Hepatocyte (in vitro differentiated cells): ENCODE measurements at regions not wholly inside any gene's neighbourhood (a gene's known extent, or its start where the extent isn't known, plus 50 kb on each side); places are given as distances from the start of the nearest gene placed in this dataset.

Source experiments
- DNase-seq: peaks from one replicate; pipeline ENCODE4 v3.0.0-alpha.2; 2016; ENCODE audit warnings: low spot score
- H2AFZ ChIP-seq: fragments of 200-600 bp; sonication (generic); 2 replicates; pipeline ENCODE4 v1.6.0; 2016; ENCODE audit warnings: antibody characterized with exemption, mild to moderate bottlenecking
- H3K27ac ChIP-seq: fragments of 200-600 bp; sonication (generic); 2 replicates; pipeline ENCODE4 v1.5.1; 2016; ENCODE audit warnings: mild to moderate bottlenecking
- H3K27me3 ChIP-seq: fragments of 200-600 bp; sonication (generic); 2 replicates; pipeline ENCODE4 v1.6.1; 2016
- H3K36me3 ChIP-seq: fragments of 200-600 bp; sonication (generic); replicated peaks from 2 replicates; pipeline ENCODE4 v1.5.1; 2016; ENCODE audit warnings: low read depth; ENCODE audit not compliant: insufficient read depth
- H3K4me1 ChIP-seq: fragments of 200-600 bp; sonication (generic); 2 replicates; pipeline ENCODE4 v1.5.1; 2016; ENCODE audit warnings: mild to moderate bottlenecking, moderate library complexity; ENCODE audit not compliant: insufficient read depth
- H3K4me2 ChIP-seq: fragments of 200-600 bp; sonication (generic); 2 replicates; pipeline ENCODE4 v1.6.0; 2016
- H3K4me3 ChIP-seq: fragments of 200-600 bp; sonication (generic); 2 replicates; pipeline ENCODE4 v1.5.1; 2016; ENCODE audit warnings: mild to moderate bottlenecking
- H3K79me2 ChIP-seq: fragments of 200-600 bp; sonication (generic); 2 replicates; pipeline ENCODE4 v1.6.0; 2017; ENCODE audit warnings: mild to moderate bottlenecking
- H3K9me2 ChIP-seq: fragments of 200-600 bp; sonication (generic); replicated peaks from 2 replicates; pipeline ENCODE4 v1.6.0; 2017; ENCODE audit warnings: mild to moderate bottlenecking; ENCODE audit not compliant: insufficient read depth
- H3K9me3 ChIP-seq: fragments of 200-600 bp; sonication (generic); 2 replicates; pipeline ENCODE4 v1.5.1; 2016; ENCODE audit warnings: low read depth, mild to moderate bottlenecking
- H4K20me1 ChIP-seq: fragments of 200-600 bp; sonication (generic); 2 replicates; pipeline ENCODE4 v1.6.0; 2016; ENCODE audit warnings: mild to moderate bottlenecking; ENCODE audit not compliant: insufficient read depth, poor library complexity, severe bottlenecking
- CTCF ChIP-seq: fragments of 200-600 bp; sonication (generic); IDR thresholded peaks from 2 replicates; pipeline ENCODE4 v1.5.1; 2016; ENCODE audit warnings: antibody characterized with exemption, mild to moderate bottlenecking; ENCODE audit not compliant: poor library complexity
- EZH2 ChIP-seq: fragments of 200-600 bp; sonication (generic); IDR thresholded peaks from 2 replicates; pipeline ENCODE4 v1.6.1; 2016; ENCODE audit warnings: antibody characterized with exemption, mild to moderate bottlenecking, borderline replicate concordance
- EZH2phosphoT487 ChIP-seq: fragments of 200-600 bp; sonication (generic); IDR thresholded peaks from one replicate; pipeline ENCODE4 v1.6.1; 2018; ENCODE audit warnings: antibody characterized with exemption, mild to moderate bottlenecking, low read depth, moderate library complexity; ENCODE audit not compliant: unreplicated experiment, severe bottlenecking
- WGBS: methylation state at CpG from one replicate; pipeline ENCODE4 v1.1.6; 2016; ENCODE audit warnings: low lambda C conversion rate; ENCODE audit errors: missing lambda C conversion rate; 5-methylcytosine and 5-hydroxymethylcytosine counted together

- Histone ChIP-seq H3K79me2 (no peaks in the 10 kb centered on the region), H3K36me3 (no peaks in the 10 kb centered on the region), H3K4me3 (no peak overlapping the region), H3K4me1 (no peaks in the 10 kb centered on the region), H2AFZ (no peak overlapping the region), H3K9me2 (no peaks in the 10 kb centered on the region), H3K9me3 (no peaks in the 10 kb centered on the region), H3K4me2 (no peak overlapping the region), H3K27ac (no peak overlapping the region), H3K27me3 (no peaks in the 10 kb centered on the region), H4K20me1 (no peaks in the 10 kb centered on the region)
- 57% methylated on average over 3 of the region's 3 CpGs for WGBS
- TF ChIP-seq CTCF (no peak), EZH2phosphoT487 (no peak), EZH2 (no peak)
- DNase-seq = no peak
Observed at GRCh38 chrX:46263494-46263893, 281.7 kb downstream of the ZNF674 start.

GRCh38 chrX:46262304-46262703 is 282.9 kb downstream of the ZNF674 start:
- 51% methylated on average over 3 of the region's 3 CpGs for WGBS
- DNase-seq = no peak
- H3K27me3 ChIP-seq = no peaks in the 10 kb centered on the region

GRCh38 chrX:46260499-46260898 is 284.7 kb downstream of the ZNF674 start:
- no peak for TF ChIP-seq EZH2
- no peak for TF ChIP-seq CTCF
- TF ChIP-seq EZH2phosphoT487 = no peak
- no peaks in the 10 kb centered on the region for H3K79me2 ChIP-seq
- WGBS = 91% methylated on average over 1 of the region's 1 CpG
- no peak overlapping the region for H3K4me2 ChIP-seq
- H3K4me1 ChIP-seq = no peaks in the 10 kb centered on the region
- H3K9me3 ChIP-seq = no peaks in the 10 kb centered on the region
- H3K27me3 ChIP-seq = no peaks in the 10 kb centered on the region
- no peaks in the 10 kb centered on the region for H4K20me1 ChIP-seq
- H2AFZ ChIP-seq = no peak overlapping the region
- H3K27ac ChIP-seq = no peak overlapping the region
- no peak overlapping the region for H3K4me3 ChIP-seq
- DNase-seq = no peak
- H3K36me3 ChIP-seq = no peaks in the 10 kb centered on the region
- H3K9me2 ChIP-seq = no peaks in the 10 kb centered on the region

More at GRCh38 chrX:46262304-46262703, 282.9 kb downstream of the ZNF674 start:
- no peaks in the 10 kb centered on the region for H3K36me3 ChIP-seq
- H2AFZ ChIP-seq = no peak overlapping the region
- no peaks in the 10 kb centered on the region for H4K20me1 ChIP-seq
- TF ChIP-seq EZH2 (no peak), CTCF (no peak), EZH2phosphoT487 (no peak)
- no peaks in the 10 kb centered on the region for H3K4me1 ChIP-seq
- H3K27ac ChIP-seq = peak overlapping the region; percentile 31
- no peaks in the 10 kb centered on the region for H3K9me2 ChIP-seq
- no peak overlapping the region for H3K4me3 ChIP-seq
- no peaks in the 10 kb centered on the region for H3K9me3 ChIP-seq
- no peak overlapping the region for H3K4me2 ChIP-seq
- H3K79me2 ChIP-seq = no peaks in the 10 kb centered on the region

- Histone ChIP-seq H3K4me2 (no peak overlapping the region), H3K27ac (no peak overlapping the region), H4K20me1 (no peaks in the 10 kb centered on the region), H3K4me1 (peaks cover 3% of the 10 kb centered on the region), H3K79me2 (no peaks in the 10 kb centered on the region), H3K9me2 (no peaks in the 10 kb centered on the region), H2AFZ (no peak overlapping the region), H3K27me3 (no peaks in the 10 kb centered on the region), H3K36me3 (no peaks in the 10 kb centered on the region), H3K9me3 (no peaks in the 10 kb centered on the region), H3K4me3 (no peak overlapping the region)
- TF ChIP-seq EZH2 (no peak), CTCF (no peak), EZH2phosphoT487 (no peak)
- no peak for DNase-seq
- WGBS = 58% methylated on average over 1 of the region's 1 CpG
Observed at GRCh38 chrX:46258356-46258755, 286.9 kb downstream of the ZNF674 start.
